SU-DHL-6 (cell line): ENCODE measurements at regions not wholly inside any gene's neighbourhood (a gene's known extent, or its start where the extent isn't known, plus 50 kb on each side); places are given as distances from the start of the nearest gene placed in this dataset.

ENCODE experiments used
- H2AFZ ChIP-seq: fragments of 200-600 bp; sonication (generic); 2 replicates; pipeline ENCODE4 v1.6.1; 2014; ENCODE audit warnings: low read depth, mild to moderate bottlenecking, moderate library complexity, mixed read lengths, antibody characterized with exemption, low read length; ENCODE audit not compliant: severe bottlenecking
- H3F3A ChIP-seq: fragments of 200-600 bp; shearing (Covaris generic); 2 replicates; pipeline ENCODE4 v1.6.0; 2016; ENCODE audit warnings: antibody characterized with exemption, mild to moderate bottlenecking; ENCODE audit not compliant: insufficient read depth
- H3K27ac ChIP-seq: fragments of 200-600 bp; sonication (generic); 2 replicates; pipeline ENCODE4 v1.5.1; 2016; ENCODE audit warnings: low read depth, mild to moderate bottlenecking, low read length, moderate library complexity, mixed read lengths
- H3K27me3 ChIP-seq: fragments of 200-600 bp; sonication (generic), shearing (Covaris generic); 2 replicates; pipeline ENCODE4 v1.6.0; 2014; ENCODE audit warnings: mild to moderate bottlenecking, low read length
- H3K36me3 ChIP-seq: fragments of 200-600 bp; sonication (generic); 2 replicates; pipeline ENCODE4 v1.6.1; 2014; ENCODE audit warnings: mild to moderate bottlenecking, low read length, mixed read lengths
- H3K4me2 ChIP-seq: fragments of 300-600, 200-600 bp; shearing (Covaris generic), sonication (generic); 2 replicates; pipeline ENCODE4 v1.6.0; 2014; ENCODE audit warnings: low read length, low read depth, mild to moderate bottlenecking; ENCODE audit not compliant: poor library complexity, severe bottlenecking
- H3K4me3 ChIP-seq: fragments of 200-600 bp; sonication (generic); 2 replicates; pipeline ENCODE4 v1.5.1; 2014; ENCODE audit warnings: antibody characterized with exemption, low read length, mild to moderate bottlenecking, mixed read lengths; ENCODE audit not compliant: insufficient read depth, poor library complexity, severe bottlenecking
- H3K79me2 ChIP-seq: fragments of 200-600 bp; sonication (generic); 2 replicates; pipeline ENCODE4 v1.6.1; 2014; ENCODE audit warnings: mild to moderate bottlenecking, low read length, moderate library complexity; ENCODE audit not compliant: insufficient read depth
- H3K9ac ChIP-seq: fragments of 200-600 bp; sonication (generic); 2 replicates; pipeline ENCODE4 v1.7.0; 2014; ENCODE audit warnings: mild to moderate bottlenecking, low read length
- H3K9me2 ChIP-seq: fragments of 200-600 bp; sonication (generic); replicated peaks from 2 replicates; pipeline ENCODE4 v1.6.1; 2014; ENCODE audit warnings: low read length; ENCODE audit not compliant: insufficient read depth
- H3K9me3 ChIP-seq: fragments of 200-600 bp; sonication (generic); 2 replicates; pipeline ENCODE4 v1.6.1; 2014; ENCODE audit warnings: low read length, mixed read lengths; ENCODE audit not compliant: insufficient read depth
- H4K20me1 ChIP-seq: fragments of 200-600 bp; sonication (generic); 2 replicates; pipeline ENCODE4 v1.6.1; 2014; ENCODE audit warnings: low read depth, mild to moderate bottlenecking, antibody characterized with exemption, low read length, moderate library complexity, mixed read lengths
- EZH2phosphoT487 ChIP-seq: fragments of 200-600 bp; sonication (generic), shearing (Covaris generic); conservative IDR thresholded peaks from 2 replicates; pipeline ENCODE4 v1.6.1; 2018; ENCODE audit warnings: mild to moderate bottlenecking, antibody characterized with exemption, low read length, moderate library complexity, mixed read lengths
- TF ChIP-seq, protein P1 (sequence below): fragments of 200-600 bp; sonication (generic); IDR thresholded peaks from one replicate; pipeline ENCODE4 v1.5.1; 2017; ENCODE audit warnings: antibody characterized with exemption, mild to moderate bottlenecking, low read length, moderate library complexity; ENCODE audit not compliant: insufficient read depth, poor library complexity, severe bottlenecking

- no peaks in the 10 kb centered on the region for H3K79me2 ChIP-seq
These were observed 49.8 kb upstream of the ZBTB7C start for GRCh38 chr18:48459016-48459415.

More at GRCh38 chr18:48459016-48459415, 49.8 kb upstream of the ZBTB7C start:
- no peak overlapping the region for H3K4me2 ChIP-seq
- H3K27me3 ChIP-seq = no peaks in the 10 kb centered on the region
- no peak overlapping the region for H3K4me3 ChIP-seq
- no peak overlapping the region for H2AFZ ChIP-seq
- H3K27ac ChIP-seq = no peak overlapping the region
- H3K9ac ChIP-seq = no peak overlapping the region
- TF ChIP-seq EZH2phosphoT487 = no peak
- TF ChIP-seq, protein P1, sequence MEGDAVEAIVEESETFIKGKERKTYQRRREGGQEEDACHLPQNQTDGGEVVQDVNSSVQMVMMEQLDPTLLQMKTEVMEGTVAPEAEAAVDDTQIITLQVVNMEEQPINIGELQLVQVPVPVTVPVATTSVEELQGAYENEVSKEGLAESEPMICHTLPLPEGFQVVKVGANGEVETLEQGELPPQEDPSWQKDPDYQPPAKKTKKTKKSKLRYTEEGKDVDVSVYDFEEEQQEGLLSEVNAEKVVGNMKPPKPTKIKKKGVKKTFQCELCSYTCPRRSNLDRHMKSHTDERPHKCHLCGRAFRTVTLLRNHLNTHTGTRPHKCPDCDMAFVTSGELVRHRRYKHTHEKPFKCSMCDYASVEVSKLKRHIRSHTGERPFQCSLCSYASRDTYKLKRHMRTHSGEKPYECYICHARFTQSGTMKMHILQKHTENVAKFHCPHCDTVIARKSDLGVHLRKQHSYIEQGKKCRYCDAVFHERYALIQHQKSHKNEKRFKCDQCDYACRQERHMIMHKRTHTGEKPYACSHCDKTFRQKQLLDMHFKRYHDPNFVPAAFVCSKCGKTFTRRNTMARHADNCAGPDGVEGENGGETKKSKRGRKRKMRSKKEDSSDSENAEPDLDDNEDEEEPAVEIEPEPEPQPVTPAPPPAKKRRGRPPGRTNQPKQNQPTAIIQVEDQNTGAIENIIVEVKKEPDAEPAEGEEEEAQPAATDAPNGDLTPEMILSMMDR = no peak
- no peaks in the 10 kb centered on the region for H3F3A ChIP-seq
- no peaks in the 10 kb centered on the region for H3K9me2 ChIP-seq
- no peaks in the 10 kb centered on the region for H4K20me1 ChIP-seq
- H3K9me3 ChIP-seq = no peaks in the 10 kb centered on the region
- H3K36me3 ChIP-seq = no peaks in the 10 kb centered on the region
